ENCODE measurements at regions not wholly inside any gene's neighbourhood (a gene's known extent, or its start where the extent isn't known, plus 50 kb on each side); places are given as distances from the start of the nearest gene placed in this dataset.

GRCh38 chr14:66381755-66382154 is 104.4 kb upstream of the CCDC196 start:
- H3K27ac ChIP-seq (ENCODE audit: low read depth in 2 of 2, low read length in 1 of 2), result no peak overlapping the region
- H3F3A ChIP-seq (replicated peaks; ENCODE audit: insufficient read depth), result no peaks in the 10 kb centered on the region
- 7% methylated on average over 1 of the region's 1 CpG for WGBS (ENCODE audit: low lambda C conversion rate)
- TF ChIP-seq RXRA (IDR thresholded peaks at IDR 0.05; ENCODE audit: borderline replicate concordance, low read depth), result no peak
- TF ChIP-seq CHD2 (IDR thresholded peaks at IDR 0.05; ENCODE audit: low read length, partially characterized antibody), result no peak
- no peak for TF ChIP-seq ELF1 (IDR thresholded peaks at IDR 0.05)
- TF ChIP-seq MEF2A (IDR thresholded peaks at IDR 0.05; ENCODE audit: borderline replicate concordance, low read depth), result no peak
- TF ChIP-seq POLR2AphosphoS5 (IDR thresholded peaks at IDR 0.05; ENCODE audit: low read depth, low read length), result no peak
- no peak for TF ChIP-seq NFIC (IDR thresholded peaks at IDR 0.05; ENCODE audit: borderline replicate concordance)
- TF ChIP-seq GABPA (IDR thresholded peaks at IDR 0.05; ENCODE audit: low read depth), result no peak
- no peak for TF ChIP-seq FOXJ3 (CRISPR knock-in tag; IDR thresholded peaks at IDR 0.05)
- no peak for TF ChIP-seq RAD21 (IDR thresholded peaks at IDR 0.05; ENCODE audit: low read length)
- TF ChIP-seq MXI1 (IDR thresholded peaks at IDR 0.05; ENCODE audit: low read depth, low read length), result no peak
- TF ChIP-seq RCOR1 (IDR thresholded peaks at IDR 0.05; ENCODE audit: low read length), result no peak
- no peak for TF ChIP-seq JUND (IDR thresholded peaks at IDR 0.05)
- no peak for TF ChIP-seq USF1 (IDR thresholded peaks at IDR 0.05; ENCODE audit: borderline replicate concordance, low read depth)
- TF ChIP-seq FOXM1 (IDR thresholded peaks at IDR 0.05; ENCODE audit: low read depth), result no peak
- no peak for TF ChIP-seq NRF1 (IDR thresholded peaks at IDR 0.05; ENCODE audit: low read depth, low read length)
- TF ChIP-seq REST (IDR thresholded peaks at IDR 0.05; ENCODE audit: low read depth, low read length), result no peak
- no peak for TF ChIP-seq SMC3 (IDR thresholded peaks at IDR 0.05; ENCODE audit: low read depth, low read length)
- H2AFZ ChIP-seq (ENCODE audit: low read depth), result no peak overlapping the region
- no peaks in the 10 kb centered on the region for H3K9me3 ChIP-seq
- no peak overlapping the region for H3K9ac ChIP-seq
- no peaks in the 10 kb centered on the region for H4K20me1 ChIP-seq (ENCODE audit: insufficient read depth)
- no peak overlapping the region for H3K4me3 ChIP-seq (ENCODE audit: low read depth in 2 of 2, low read length in 1 of 2)
- H3K4me1 ChIP-seq (ENCODE audit: control insufficient read depth in 1 of 2, insufficient read depth in 2 of 2, low read depth in 1 of 2, low read length in 1 of 2), result peaks cover 0 to 7% of the 10 kb centered on the region in 2 experiments; a peak in 1 of 4 replicates
- DNase-seq, result no peak
- CTCF ChIA-PET, result interaction anchor here (1.1 to 1.7 kb wide), 2 partner anchors 20 to 22 kb away, joined by 3 to 7 read pairs; no protein-coding TSS in a partner anchor
- H3K9me2 ChIP-seq, result no peaks in the 10 kb centered on the region
- H3K36me3 ChIP-seq (replicated peaks in 1 of 2; ENCODE audit: control insufficient read depth in 1 of 2, insufficient read depth in 2 of 2, low read length in 1 of 2), result no peaks in the 10 kb centered on the region
- H3K27me3 ChIP-seq (ENCODE audit: insufficient read depth), result no peaks in the 10 kb centered on the region
- H3K4me2 ChIP-seq, result no peak overlapping the region
- H3K79me2 ChIP-seq (ENCODE audit: insufficient read depth), result no peaks in the 10 kb centered on the region
- POLR2A ChIA-PET, result no interaction called here

All from SK-N-SH (cell line).